ENCODE measurements at regions not wholly inside any gene's neighbourhood (a gene's known extent, or its start where the extent isn't known, plus 50 kb on each side); places are given as distances from the start of the nearest gene placed in this dataset.

- no peak for DNase-seq (ENCODE audit: low read depth)
- no peak for TF ChIP-seq CTCF (IDR thresholded peaks at IDR 0.05; ENCODE audit: low read depth, low read length, missing control alignments)
- H3K4me3 ChIP-seq (ENCODE audit: low read depth, low read length), result no peak overlapping the region
These were observed 216.5 kb downstream of the BLID start for GRCh38 chr11:121899520-121899919.

- H3K4me3 ChIP-seq (ENCODE audit: low read depth, low read length), result no peak overlapping the region
- no peak for DNase-seq (ENCODE audit: low read depth)
- TF ChIP-seq CTCF (IDR thresholded peaks at IDR 0.05; ENCODE audit: low read depth, low read length, missing control alignments), result no peak
These were observed 217.1 kb downstream of the BLID start for GRCh38 chr11:121898903-121899302.

- no peak for TF ChIP-seq CTCF (IDR thresholded peaks at IDR 0.05; ENCODE audit: low read depth, low read length, missing control alignments)
- DNase-seq (ENCODE audit: low read depth), result no peak
- H3K4me3 ChIP-seq (ENCODE audit: low read depth, low read length), result no peak overlapping the region
These were observed 220.1 kb downstream of the BLID start for GRCh38 chr11:121895919-121896318.

- no peak overlapping the region for H3K4me3 ChIP-seq (ENCODE audit: low read depth, low read length)
- DNase-seq (ENCODE audit: low read depth), result no peak
- no peak for TF ChIP-seq CTCF (IDR thresholded peaks at IDR 0.05; ENCODE audit: low read depth, low read length, missing control alignments)
These were observed 221.4 kb downstream of the BLID start for GRCh38 chr11:121894581-121894980.

- H3K4me3 ChIP-seq (ENCODE audit: low read depth, low read length), result no peak overlapping the region
- no peak for DNase-seq (ENCODE audit: low read depth)
- TF ChIP-seq CTCF (IDR thresholded peaks at IDR 0.05; ENCODE audit: low read depth, low read length, missing control alignments), result no peak
These were observed 223.2 kb downstream of the BLID start for GRCh38 chr11:121892863-121893262.

- H3K4me3 ChIP-seq (ENCODE audit: low read depth, low read length), result no peak overlapping the region
- TF ChIP-seq CTCF (IDR thresholded peaks at IDR 0.05; ENCODE audit: low read depth, low read length, missing control alignments), result no peak
- no peak for DNase-seq (ENCODE audit: low read depth)
These were observed 223.8 kb downstream of the BLID start for GRCh38 chr11:121892131-121892681.

GRCh38 chr11:121890946-121891515 is 225.0 kb downstream of the BLID start:
- H3K4me3 ChIP-seq (ENCODE audit: low read depth, low read length), result no peak overlapping the region
- no peak for DNase-seq (ENCODE audit: low read depth)
- TF ChIP-seq CTCF (IDR thresholded peaks at IDR 0.05; ENCODE audit: low read depth, low read length, missing control alignments), result no peak

Measured in GM12864 (cell line).